MCF 10A (cell line): ENCODE measurements at regions not wholly inside any gene's neighbourhood (a gene's known extent, or its start where the extent isn't known, plus 50 kb on each side); places are given as distances from the start of the nearest gene placed in this dataset.

ENCODE experiments used
- BruUV-seq: library from RNA; stranded (reverse); fragments of 400-500 nt; replicated peaks from 2 replicates; lab custom pipeline; 2021; lab: Mats Ljungman, UMichigan
- CTCF ChIA-PET: fragments of 300-600 bp; sonication (Branson Sonifier 250); formaldehyde crosslinking; extraction: SDS; loops from one replicate; lab custom pipeline; 2021; ENCODE audit warnings: antibody characterized with exemption, inconsistent platforms; lab: Yijun Ruan, JAX
- POLR2A ChIA-PET: fragments of 300-600, 350-650 bp; sonication (Branson Sonifier 250); formaldehyde crosslinking; extraction: SDS; loops from one replicate; lab custom pipeline; 2020; ENCODE audit warnings: antibody characterized with exemption, inconsistent platforms; lab: Yijun Ruan, JAX
- DNase-seq: peaks from one replicate; pipeline ENCODE4 v3.0.0-alpha.2; 2018; ENCODE audit not compliant: unreplicated experiment
- H3K27ac Mint-ChIP-seq: one replicate; pipeline ENCODE4 v1.8.0; 2022; ENCODE audit warnings: mild to moderate bottlenecking, low read depth, mixed read lengths; ENCODE audit not compliant: unreplicated experiment
- H3K27me3 Mint-ChIP-seq: one replicate; pipeline ENCODE4 v1.8.0; 2022; ENCODE audit warnings: mixed read lengths; ENCODE audit not compliant: insufficient read depth, unreplicated experiment
- H3K36me3 Mint-ChIP-seq: one replicate; pipeline ENCODE4 v1.8.0; 2022; ENCODE audit warnings: mild to moderate bottlenecking, moderate library complexity, mixed read lengths; ENCODE audit not compliant: insufficient read depth, unreplicated experiment
- H3K4me1 Mint-ChIP-seq: one replicate; pipeline ENCODE4 v1.8.0; 2022; ENCODE audit warnings: mixed read lengths; ENCODE audit not compliant: insufficient read depth, unreplicated experiment
- H3K4me3 Mint-ChIP-seq: one replicate; pipeline ENCODE4 v1.8.0; 2022; ENCODE audit warnings: mild to moderate bottlenecking, moderate library complexity, mixed read lengths; ENCODE audit not compliant: unreplicated experiment
- H3K9me3 Mint-ChIP-seq: one replicate; pipeline ENCODE4 v1.8.0; 2022; ENCODE audit warnings: mixed read lengths; ENCODE audit not compliant: unreplicated experiment
- CTCF ChIP-seq: fragments of 200-600 bp; IDR thresholded peaks from one replicate; pipeline ENCODE4 v1.8.0; 2022; ENCODE audit warnings: antibody characterized with exemption, mild to moderate bottlenecking; ENCODE audit not compliant: unreplicated experiment
- intact Hi-C: fragments of 100-400 bp; cut with micrococcal nuclease; formaldehyde crosslinking; loops from 2 replicates; pipeline ENCODE4 v1.14.1; 2022

- intact Hi-C loops, result no loop called here
- no peaks in the 10 kb centered on the region for H3K36me3 Mint-ChIP-seq
- no peaks in the 10 kb centered on the region for H3K9me3 Mint-ChIP-seq
- BruUV-seq, result no TSS peak
- no peak for DNase-seq
- CTCF ChIA-PET, result interaction anchor here (0.6 to 0.7 kb wide), 2 partner anchors 662 to 1148 kb away, joined by 4 read pairs; no protein-coding TSS in a partner anchor
- TF ChIP-seq CTCF, result no peak
- H3K27ac Mint-ChIP-seq, result no peak overlapping the region
- H3K27me3 Mint-ChIP-seq, result no peaks in the 10 kb centered on the region
- POLR2A ChIA-PET, result no interaction called here
- H3K4me1 Mint-ChIP-seq, result no peaks in the 10 kb centered on the region
- H3K4me3 Mint-ChIP-seq, result no peak overlapping the region
These were observed 385.1 kb downstream of the LMX1A start for GRCh38 chr1:164971391-164971790.

DNA sequence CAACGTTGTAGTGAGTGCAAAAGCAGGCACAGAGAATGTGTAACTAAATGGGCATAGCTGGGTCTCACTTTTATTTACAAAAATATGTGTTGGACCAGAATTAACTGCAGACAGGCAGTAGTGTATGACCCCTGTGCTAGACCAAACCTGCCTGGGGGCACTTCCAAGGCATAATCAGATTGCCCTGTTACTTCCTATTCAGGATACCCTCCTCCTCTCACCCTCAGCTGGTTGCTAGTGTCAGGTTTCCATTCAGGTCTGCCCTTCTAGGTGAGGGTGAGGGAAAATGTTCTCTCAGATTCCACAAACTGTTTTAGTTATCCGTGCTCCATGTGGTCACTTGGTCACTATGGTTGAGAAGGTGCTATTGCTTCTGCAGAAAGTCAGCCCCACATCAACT is 387.3 kb downstream of the LMX1A start:
- ChIA-PET CTCF (no interaction called here), POLR2A (no interaction called here)
- intact Hi-C loops, result no loop called here
- no peak for TF ChIP-seq CTCF
- DNase-seq, result no peak
- BruUV-seq, result no TSS peak
- no peak overlapping the region for H3K27ac Mint-ChIP-seq
- H3K4me3 Mint-ChIP-seq, result no peak overlapping the region
- H3K36me3 Mint-ChIP-seq, result no peaks in the 10 kb centered on the region
- no peaks in the 10 kb centered on the region for H3K27me3 Mint-ChIP-seq
- no peaks in the 10 kb centered on the region for H3K4me1 Mint-ChIP-seq
- H3K9me3 Mint-ChIP-seq, result no peaks in the 10 kb centered on the region

DNA sequence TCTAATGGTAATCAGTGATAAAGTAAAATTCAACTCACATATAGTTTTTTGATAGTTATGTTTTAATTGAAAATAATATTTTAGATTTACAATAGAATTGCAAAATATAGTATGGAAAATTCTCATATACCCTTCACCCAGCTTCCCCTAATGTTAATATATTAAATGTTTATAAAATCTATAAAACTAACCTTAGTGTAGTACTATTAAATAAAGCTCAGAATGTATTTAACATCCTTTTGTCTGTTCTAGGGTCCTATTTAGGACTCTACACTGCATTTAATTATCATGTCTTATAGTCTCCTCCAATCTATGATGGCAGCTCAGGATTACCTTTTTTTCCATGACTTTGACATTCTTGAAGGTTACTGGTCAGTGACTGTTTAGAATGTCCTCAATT is 389.2 kb downstream of the LMX1A start:
- H3K36me3 Mint-ChIP-seq, result no peaks in the 10 kb centered on the region
- BruUV-seq, result no TSS peak
- intact Hi-C loops, result no loop called here
- H3K27ac Mint-ChIP-seq, result no peak overlapping the region
- H3K4me3 Mint-ChIP-seq, result no peak overlapping the region
- peaks cover 11% of the 10 kb centered on the region for H3K9me3 Mint-ChIP-seq
- H3K27me3 Mint-ChIP-seq, result no peaks in the 10 kb centered on the region
- POLR2A ChIA-PET, result no interaction called here
- TF ChIP-seq CTCF, result no peak
- DNase-seq, result no peak
- CTCF ChIA-PET, result interaction anchor here (0.6 to 1.7 kb wide), 3 partner anchors 17 to 1404 kb away, joined by 3 to 5 read pairs (median 5); no protein-coding TSS in a partner anchor
- no peaks in the 10 kb centered on the region for H3K4me1 Mint-ChIP-seq

GRCh38 chr1:164961715-164962114 is 394.8 kb downstream of the LMX1A start:
- CTCF ChIA-PET, result interaction anchor here (0.7 to 0.9 kb wide), 3 partner anchors 9 to 1168 kb away, joined by 3 to 4 read pairs (median 3); no protein-coding TSS in a partner anchor
- BruUV-seq, result no TSS peak
- POLR2A ChIA-PET, result no interaction called here
- Mint-ChIP-seq H3K36me3 (no peaks in the 10 kb centered on the region), H3K4me3 (no peak overlapping the region), H3K4me1 (no peaks in the 10 kb centered on the region), H3K27ac (no peak overlapping the region), H3K9me3 (peaks cover 11% of the 10 kb centered on the region), H3K27me3 (no peaks in the 10 kb centered on the region)
- TF ChIP-seq CTCF, result no peak
- peak; percentile 41 for DNase-seq
- intact Hi-C loops, result no loop called here
